Tibial nerve (tissue), 3 donors: ENCODE measurements at regions not wholly inside any gene's neighbourhood (a gene's known extent, or its start where the extent isn't known, plus 50 kb on each side); places are given as distances from the start of the nearest gene placed in this dataset.
"Not testable (repeated sequence)": the region's sequence is repeated elsewhere in the genome, so short reads cannot be mapped to it uniquely, and the experiment has no call there.

Experiments used
- POLR2A ChIP-seq, 2 donors: fragments of 450-650 bp; IDR thresholded peaks; one replicate each; pipeline ENCODE4 v1.6.1; 2017; ENCODE audit warnings: antibody characterized with exemption in 2 of 2, mild to moderate bottlenecking in 2 of 2, moderate library complexity in 2 of 2
- TF ChIP-seq, protein P1 (sequence below), 5 experiments: fragments of 200-600 bp in 3 of 5; fragments of 450-650 bp in 2 of 5; sonication (generic) in 3 of 5; IDR thresholded peaks; one replicate each; pipeline ENCODE4 v1.5.1; 2016 to 2019; ENCODE audit warnings: antibody characterized with exemption in 5 of 5, mild to moderate bottlenecking in 3 of 5, moderate library complexity in 2 of 5

DNA sequence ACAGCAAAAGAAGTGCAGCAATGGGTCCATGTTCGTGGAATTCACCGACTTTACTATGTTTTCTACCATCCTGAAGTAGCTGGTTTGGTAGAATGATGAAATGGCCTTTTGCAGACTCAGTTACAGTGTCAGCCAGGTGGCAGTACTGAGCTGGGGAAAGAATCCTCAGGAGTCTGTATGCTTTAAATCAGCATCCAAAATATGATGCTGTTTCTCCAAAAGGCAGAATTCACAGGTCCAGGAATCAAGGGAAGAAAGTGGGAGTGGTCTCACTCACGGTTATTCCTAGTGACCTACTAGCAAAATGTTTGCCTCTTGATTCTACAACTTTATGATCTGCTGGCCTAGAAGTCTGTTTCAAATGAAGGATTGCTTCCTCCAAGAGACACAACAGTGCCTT, 287.1 kb downstream of the SPATA31A6 start:
- TF ChIP-seq, protein P1, sequence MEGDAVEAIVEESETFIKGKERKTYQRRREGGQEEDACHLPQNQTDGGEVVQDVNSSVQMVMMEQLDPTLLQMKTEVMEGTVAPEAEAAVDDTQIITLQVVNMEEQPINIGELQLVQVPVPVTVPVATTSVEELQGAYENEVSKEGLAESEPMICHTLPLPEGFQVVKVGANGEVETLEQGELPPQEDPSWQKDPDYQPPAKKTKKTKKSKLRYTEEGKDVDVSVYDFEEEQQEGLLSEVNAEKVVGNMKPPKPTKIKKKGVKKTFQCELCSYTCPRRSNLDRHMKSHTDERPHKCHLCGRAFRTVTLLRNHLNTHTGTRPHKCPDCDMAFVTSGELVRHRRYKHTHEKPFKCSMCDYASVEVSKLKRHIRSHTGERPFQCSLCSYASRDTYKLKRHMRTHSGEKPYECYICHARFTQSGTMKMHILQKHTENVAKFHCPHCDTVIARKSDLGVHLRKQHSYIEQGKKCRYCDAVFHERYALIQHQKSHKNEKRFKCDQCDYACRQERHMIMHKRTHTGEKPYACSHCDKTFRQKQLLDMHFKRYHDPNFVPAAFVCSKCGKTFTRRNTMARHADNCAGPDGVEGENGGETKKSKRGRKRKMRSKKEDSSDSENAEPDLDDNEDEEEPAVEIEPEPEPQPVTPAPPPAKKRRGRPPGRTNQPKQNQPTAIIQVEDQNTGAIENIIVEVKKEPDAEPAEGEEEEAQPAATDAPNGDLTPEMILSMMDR (IDR thresholded peaks at IDR 0.05), result peak in 3 of 5 experiments; percentile 7 to 27 (median 24)
- not testable (repeated sequence) for TF ChIP-seq POLR2A (IDR thresholded peaks at IDR 0.05)
